Middle frontal gyrus (tissue), 1 donor: ENCODE measurements at regions not wholly inside any gene's neighbourhood (a gene's known extent, or its start where the extent isn't known, plus 50 kb on each side); places are given as distances from the start of the nearest gene placed in this dataset.

ENCODE experiments used
- DNase-seq: peaks from one replicate; pipeline ENCODE4 v3.0.0-alpha.2; 2015; ENCODE audit warnings: low spot score; ENCODE audit errors: extremely low spot score

DNA sequence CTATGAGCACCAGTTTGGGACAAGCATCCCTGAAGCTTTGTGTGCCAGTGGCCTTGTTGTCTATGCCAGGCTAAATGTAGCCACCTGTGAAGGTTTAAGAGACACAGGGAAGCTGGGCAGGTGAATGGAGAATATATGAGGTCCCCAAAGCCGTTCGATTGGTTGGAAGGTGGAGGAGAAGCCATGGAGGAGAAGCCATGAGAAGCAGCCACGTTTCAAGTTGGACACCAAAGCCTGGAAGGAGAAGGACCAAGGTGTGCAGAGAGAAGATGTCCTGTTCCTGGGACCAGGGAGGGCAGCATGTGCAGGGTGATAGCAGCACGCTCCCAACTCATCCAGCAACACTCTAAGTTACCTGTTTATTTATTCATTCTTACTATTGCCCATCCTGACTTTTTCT is 432.3 kb upstream of the TSHZ3 start:
- no peak for DNase-seq

DNA sequence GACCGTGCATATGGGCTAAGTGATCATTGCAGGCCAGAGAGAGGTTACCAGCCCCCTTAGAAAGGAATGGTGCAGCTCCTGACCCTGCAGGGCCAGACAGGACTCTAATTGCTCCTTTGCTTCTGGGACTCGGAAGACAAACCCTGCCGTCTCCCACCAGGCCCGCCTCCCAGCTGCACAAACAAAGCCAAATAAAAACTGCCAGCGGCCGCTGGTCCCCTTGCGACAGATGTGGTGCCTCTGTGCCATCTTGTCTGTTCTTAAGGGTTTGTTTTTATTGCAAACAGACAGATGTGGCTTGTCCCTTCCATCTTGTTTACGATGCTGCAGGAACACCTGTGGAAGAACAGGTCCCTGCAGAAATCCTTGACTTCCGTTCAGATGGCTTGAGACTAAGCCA is 434.4 kb upstream of the TSHZ3 start:
- no peak for DNase-seq

- no peak for DNase-seq
Observed at GRCh38 chr19:31784671-31785101, 435.4 kb upstream of the TSHZ3 start.

DNA sequence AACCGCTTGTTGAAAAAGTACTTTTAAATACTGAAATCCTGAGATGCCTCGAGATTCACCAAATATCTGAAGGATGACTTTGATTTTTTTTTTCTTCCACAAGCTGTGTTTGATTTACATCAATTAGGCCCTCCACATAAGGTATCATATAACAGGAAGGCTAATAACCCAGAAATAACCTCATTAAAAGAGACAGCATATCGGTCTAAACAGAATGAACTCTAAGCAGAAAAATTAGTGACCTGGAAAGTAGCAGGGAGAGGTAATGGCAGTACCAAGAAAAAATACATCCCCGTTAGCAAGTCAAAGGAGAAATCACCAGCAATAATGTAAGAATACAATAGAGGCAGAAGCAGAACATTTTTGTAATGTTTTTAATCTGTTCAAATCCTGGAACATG is 452.4 kb upstream of the TSHZ3 start:
- DNase-seq, result no peak

- no peak for DNase-seq
Observed at GRCh38 chr19:31803835-31804446, 454.7 kb upstream of the TSHZ3 start.

- DNase-seq, result no peak
Observed at GRCh38 chr19:31804668-31805067, 455.4 kb upstream of the TSHZ3 start.

GRCh38 chr19:31810536-31811109 is 461.4 kb upstream of the TSHZ3 start:
- DNase-seq, result no peak

- no peak for DNase-seq
Observed at GRCh38 chr19:31817971-31818797, 468.9 kb upstream of the TSHZ3 start.

GRCh38 chr19:31818798-31819105 is 469.5 kb upstream of the TSHZ3 start:
- DNase-seq, result peak; percentile 4

DNA sequence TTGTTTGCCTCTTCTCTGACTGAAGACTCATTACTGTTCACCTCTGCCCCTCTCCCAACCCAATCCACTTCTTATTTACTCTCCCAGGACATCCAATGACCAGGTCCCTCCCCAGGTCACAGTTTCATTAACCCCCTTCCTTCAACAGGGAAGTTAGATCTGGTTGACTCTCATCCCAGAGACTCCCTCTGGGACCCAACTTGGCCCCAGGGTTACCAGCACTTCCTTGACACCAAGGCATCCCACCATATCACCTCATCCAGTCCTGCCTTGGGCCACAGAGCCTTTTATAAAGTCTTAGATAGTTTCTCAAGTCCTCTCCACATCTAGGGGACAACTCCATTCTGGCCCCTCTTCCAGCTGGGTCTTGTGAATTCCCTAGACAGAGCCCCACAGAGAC is 470.6 kb upstream of the TSHZ3 start:
- DNase-seq, result no peak

GRCh38 chr19:31821346-31821745 is 472.1 kb upstream of the TSHZ3 start:
- DNase-seq, result no peak

DNA sequence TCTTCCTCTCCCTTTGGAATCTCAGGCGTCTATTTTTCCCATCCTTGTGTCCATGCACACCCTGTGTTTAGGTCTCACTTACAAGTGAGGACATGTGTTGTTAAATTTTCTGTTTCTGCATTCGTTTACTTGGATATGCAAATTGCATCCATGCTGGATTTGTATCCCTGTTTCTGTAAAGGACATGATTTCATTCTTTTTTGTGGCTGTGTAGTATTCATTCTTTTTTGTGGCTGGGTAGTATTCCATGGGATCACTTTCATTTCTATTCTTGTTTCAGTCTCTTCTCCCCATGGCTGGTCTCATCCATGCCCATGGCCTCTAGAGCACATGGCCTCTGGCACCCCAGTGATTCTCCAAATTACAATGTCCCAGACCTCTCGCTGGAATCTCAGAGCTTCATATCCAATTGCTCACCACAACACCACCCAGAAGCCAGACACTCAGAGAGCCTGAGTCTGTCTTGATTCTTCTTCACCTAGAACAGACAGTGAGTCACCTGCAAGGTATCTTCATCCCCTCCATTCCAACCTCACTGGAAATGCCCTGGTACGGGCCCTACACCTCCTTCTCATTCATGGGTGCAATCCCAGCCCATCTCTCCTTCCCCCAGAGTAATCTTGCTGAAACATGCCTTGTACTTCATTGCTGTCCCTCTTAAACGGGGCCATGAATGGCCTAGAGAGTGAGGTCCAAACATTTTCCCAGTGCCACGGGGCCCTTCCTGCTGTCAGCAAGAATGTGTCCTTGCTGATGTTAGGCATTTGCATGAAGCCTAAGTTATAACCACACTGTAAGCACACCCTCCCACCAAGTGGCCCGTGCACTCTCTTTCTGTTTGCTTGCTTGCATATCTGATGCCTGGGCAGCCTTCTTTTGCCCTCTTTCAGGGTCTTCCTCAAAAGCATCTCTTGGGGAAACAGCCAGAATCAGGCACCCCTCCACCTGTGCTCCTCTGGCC is 476.2 kb upstream of the TSHZ3 start:
- DNase-seq, result no peak

DNA sequence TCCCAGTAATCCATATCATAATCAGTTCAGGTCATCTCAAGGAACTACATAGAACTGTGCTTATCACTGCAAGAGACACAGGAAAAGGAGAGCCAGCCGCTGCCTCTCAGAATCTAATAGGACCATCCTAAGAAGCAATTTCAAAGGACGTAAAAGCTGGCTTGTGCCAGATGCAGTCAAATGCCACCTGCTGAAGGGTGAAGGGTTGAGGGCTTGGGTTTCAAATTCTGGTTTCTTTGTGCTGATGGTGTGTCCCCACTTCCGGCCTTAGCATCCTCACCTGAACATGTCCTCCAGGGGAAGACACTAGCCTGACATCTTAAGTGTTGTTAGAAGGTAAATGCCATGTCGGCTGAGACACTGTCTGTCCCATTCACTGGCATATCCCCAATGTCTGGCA is 477.1 kb upstream of the TSHZ3 start:
- DNase-seq, result no peak

- DNase-seq, result no peak
Observed at GRCh38 chr19:31831421-31832175, 482.4 kb upstream of the TSHZ3 start.

DNA sequence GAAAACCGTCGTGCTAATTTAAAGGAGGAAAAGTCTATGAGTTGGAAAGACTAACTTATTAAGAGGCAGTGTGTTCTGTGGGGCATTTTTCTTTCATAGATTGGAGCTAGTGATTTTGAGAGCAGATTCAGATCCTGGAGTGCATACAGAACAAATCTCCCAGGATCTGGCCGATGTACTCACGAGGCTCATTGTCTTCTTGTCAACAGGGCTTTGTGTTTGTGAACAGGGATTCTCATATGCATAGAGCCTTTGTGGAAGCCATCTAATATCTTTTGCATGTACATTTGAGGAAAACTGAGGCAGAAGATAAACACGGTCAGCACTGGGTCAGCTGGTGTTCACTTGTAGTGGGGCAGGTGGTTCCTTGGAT is 482.9 kb upstream of the TSHZ3 start:
- no peak for DNase-seq

GRCh38 chr19:31834070-31834469 is 484.8 kb upstream of the TSHZ3 start:
- no peak for DNase-seq

DNA sequence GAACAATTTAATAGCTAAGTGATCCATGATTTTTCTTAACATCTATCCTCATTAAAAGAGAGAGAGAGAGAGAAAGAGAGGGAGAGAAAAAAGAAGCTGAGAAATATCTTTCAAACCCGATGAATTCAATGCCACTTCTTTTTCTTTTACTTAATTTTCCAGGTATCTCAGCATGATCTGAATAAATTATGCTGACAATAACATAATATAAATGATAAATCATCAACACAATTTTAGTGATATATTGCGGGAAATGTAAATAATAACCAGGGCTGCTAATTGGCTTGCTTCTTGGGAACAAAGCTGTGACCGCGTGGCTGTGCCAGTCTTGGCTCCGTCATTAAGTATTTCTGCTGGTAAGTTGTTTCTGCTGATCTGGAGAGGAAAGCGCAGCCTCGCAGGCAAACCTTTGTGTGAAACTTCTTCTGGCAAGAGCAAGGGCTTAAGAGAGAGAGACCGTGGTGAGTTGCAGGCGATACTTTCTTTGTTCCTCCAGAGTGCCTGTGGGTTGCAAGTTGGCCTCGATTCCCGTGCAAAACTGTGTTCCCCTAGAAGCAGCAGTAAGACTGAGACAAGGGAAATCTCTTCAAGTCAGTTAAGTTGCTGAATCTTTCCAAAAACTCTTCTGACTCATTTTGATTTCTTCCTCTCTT is 489.1 kb upstream of the TSHZ3 start:
- DNase-seq, result peak; percentile 6

DNA sequence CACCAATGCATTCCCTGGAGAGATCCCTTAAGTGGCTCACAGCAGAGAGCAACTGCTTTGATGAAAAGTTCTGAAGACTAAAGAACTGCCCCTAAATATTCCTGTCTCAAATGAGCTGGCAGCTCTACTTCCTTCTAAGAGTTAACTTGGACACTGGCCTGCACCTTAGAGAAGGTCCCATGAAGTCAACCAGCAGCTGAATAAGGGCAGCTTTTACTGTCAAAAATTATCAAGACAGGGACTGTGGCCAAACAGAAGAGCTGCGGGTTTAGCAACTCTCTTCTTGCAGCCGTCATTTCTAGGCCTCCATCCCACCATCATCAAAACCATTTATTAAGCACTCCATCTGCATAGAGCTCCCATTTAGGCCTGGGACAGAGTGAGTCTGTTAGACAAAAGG is 491.1 kb upstream of the TSHZ3 start:
- DNase-seq, result no peak

DNA sequence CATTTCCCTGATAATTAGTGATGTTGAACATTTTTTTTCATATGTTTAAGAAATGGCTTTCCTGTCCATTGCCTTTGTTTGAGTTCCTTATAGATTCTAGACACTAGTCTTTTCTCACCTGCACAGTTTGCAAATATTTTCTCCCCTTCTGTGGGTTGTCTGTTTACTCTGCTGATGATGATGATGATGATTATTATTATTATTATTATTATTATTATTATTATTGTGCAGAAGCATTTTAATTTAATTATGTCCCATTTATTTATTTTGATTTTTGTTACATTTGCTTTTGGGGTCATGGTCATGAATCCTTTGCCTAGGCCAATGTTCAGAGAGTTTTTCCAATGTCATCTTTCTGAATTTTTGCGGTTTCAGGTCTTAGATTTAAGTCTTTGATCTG is 492.5 kb upstream of the TSHZ3 start:
- DNase-seq, result no peak

- DNase-seq, result no peak
Observed at GRCh38 chr19:31863122-31863521, 482.3 kb upstream of the ZNF507 start.

- DNase-seq, result no peak
Observed at GRCh38 chr19:31874313-31874712, 471.1 kb upstream of the ZNF507 start.
